ENCODE measurements at regions not wholly inside any gene's neighbourhood (a gene's known extent, or its start where the extent isn't known, plus 50 kb on each side); places are given as distances from the start of the nearest gene placed in this dataset.
A peak's percentile ranks its signal among the peaks of the same experiment; 100 is the strongest.

GRCh38 chr7:50164559-50165170 is 71.6 kb upstream of the ZPBP start:
- ChIA-PET CTCF (no interaction called here), POLR2A (no interaction called here)
- H2AFZ ChIP-seq (ENCODE audit: insufficient read depth, low read depth, low read length, poor library complexity, severe bottlenecking): no peak overlapping the region

GRCh38 chr7:50160206-50160605 is 67.2 kb upstream of the ZPBP start:
- POLR2A ChIA-PET: no interaction called here
- Histone ChIP-seq H4K20me1 (ENCODE audit: control insufficient read depth, insufficient read depth, low read length, poor library complexity, severe bottlenecking) (no peaks in the 10 kb centered on the region), H3K27me3 (replicated peaks in 1 of 4; ENCODE audit: control extremely low read depth in 1 of 4, control insufficient read depth in 3 of 4, insufficient read depth in 4 of 4, low read length in 3 of 4) (no peaks in the 10 kb centered on the region), H3K4me3 (ENCODE audit: control extremely low read depth in 1 of 5, extremely low read depth in 1 of 5, insufficient read depth in 1 of 5, low read depth in 2 of 5, low read length in 4 of 5) (no peak overlapping the region), H3K27ac (ENCODE audit: low read length in 2 of 2) (no peak overlapping the region), H3K79me2 (ENCODE audit: control insufficient read depth, insufficient read depth, low read length) (no peaks in the 10 kb centered on the region), H3K9ac (ENCODE audit: low read length) (no peak overlapping the region), H3K4me1 (ENCODE audit: control insufficient read depth in 2 of 2, insufficient read depth in 2 of 2, low read length in 2 of 2) (peaks cover 24 to 25% of the 10 kb centered on the region in 2 donors), H2AFZ (ENCODE audit: insufficient read depth, low read depth, low read length, poor library complexity, severe bottlenecking) (no peak overlapping the region), H3K36me3 (replicated peaks in 1 of 2; ENCODE audit: control extremely low read depth in 1 of 2, control insufficient read depth in 1 of 2, extremely low read depth in 1 of 2, insufficient read depth in 2 of 2, low read length in 1 of 2) (no peaks in the 10 kb centered on the region), H3K4me2 (replicated peaks; ENCODE audit: low read depth, low read length, poor library complexity, severe bottlenecking) (no peak overlapping the region), H3K9me3 (ENCODE audit: control extremely low read depth in 1 of 3, control insufficient read depth in 2 of 3, insufficient read depth in 1 of 3, low read length in 2 of 3) (no peaks in the 10 kb centered on the region)
- Mint-ChIP-seq H3K9me3 (ENCODE audit: insufficient read depth) (no peaks in the 10 kb centered on the region), H3K27ac (no peak overlapping the region), H3K4me3 (no peak overlapping the region), H3K27me3 (no peaks in the 10 kb centered on the region), H3K4me1 (peaks cover 35% of the 10 kb centered on the region)
- CTCF ChIA-PET: no interaction called here
- 57% methylated on average over 1 of the region's 4 CpGs for WGBS (ENCODE audit: insufficient coverage)
- intact Hi-C loops (cut with micrococcal nuclease): no loop called here
- DNase-seq: no peak
- no peak for ATAC-seq (ENCODE audit: low read depth)
- no peak for TF ChIP-seq EZH2 (IDR thresholded peaks at IDR 0.05; ENCODE audit: borderline replicate concordance, insufficient read depth, low read depth, low read length, poor library complexity, severe bottlenecking)
- TF ChIP-seq, protein P1, sequence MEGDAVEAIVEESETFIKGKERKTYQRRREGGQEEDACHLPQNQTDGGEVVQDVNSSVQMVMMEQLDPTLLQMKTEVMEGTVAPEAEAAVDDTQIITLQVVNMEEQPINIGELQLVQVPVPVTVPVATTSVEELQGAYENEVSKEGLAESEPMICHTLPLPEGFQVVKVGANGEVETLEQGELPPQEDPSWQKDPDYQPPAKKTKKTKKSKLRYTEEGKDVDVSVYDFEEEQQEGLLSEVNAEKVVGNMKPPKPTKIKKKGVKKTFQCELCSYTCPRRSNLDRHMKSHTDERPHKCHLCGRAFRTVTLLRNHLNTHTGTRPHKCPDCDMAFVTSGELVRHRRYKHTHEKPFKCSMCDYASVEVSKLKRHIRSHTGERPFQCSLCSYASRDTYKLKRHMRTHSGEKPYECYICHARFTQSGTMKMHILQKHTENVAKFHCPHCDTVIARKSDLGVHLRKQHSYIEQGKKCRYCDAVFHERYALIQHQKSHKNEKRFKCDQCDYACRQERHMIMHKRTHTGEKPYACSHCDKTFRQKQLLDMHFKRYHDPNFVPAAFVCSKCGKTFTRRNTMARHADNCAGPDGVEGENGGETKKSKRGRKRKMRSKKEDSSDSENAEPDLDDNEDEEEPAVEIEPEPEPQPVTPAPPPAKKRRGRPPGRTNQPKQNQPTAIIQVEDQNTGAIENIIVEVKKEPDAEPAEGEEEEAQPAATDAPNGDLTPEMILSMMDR (IDR thresholded peaks at IDR 0.05): no peak

More at GRCh38 chr7:50164559-50165170, 71.6 kb upstream of the ZPBP start:
- Histone ChIP-seq H4K20me1 (ENCODE audit: control insufficient read depth, insufficient read depth, low read length, poor library complexity, severe bottlenecking) (no peaks in the 10 kb centered on the region), H3K4me3 (ENCODE audit: control extremely low read depth in 1 of 5, extremely low read depth in 1 of 5, insufficient read depth in 1 of 5, low read depth in 2 of 5, low read length in 4 of 5) (no peak overlapping the region), H3K27ac (ENCODE audit: low read length in 2 of 2) (no peak overlapping the region), H3K4me2 (replicated peaks; ENCODE audit: low read depth, low read length, poor library complexity, severe bottlenecking) (no peak overlapping the region), H3K9ac (ENCODE audit: low read length) (no peak overlapping the region), H3K79me2 (ENCODE audit: control insufficient read depth, insufficient read depth, low read length) (no peaks in the 10 kb centered on the region), H3K36me3 (replicated peaks in 1 of 2; ENCODE audit: control extremely low read depth in 1 of 2, control insufficient read depth in 1 of 2, extremely low read depth in 1 of 2, insufficient read depth in 2 of 2, low read length in 1 of 2) (no peaks in the 10 kb centered on the region), H3K27me3 (replicated peaks in 1 of 4; ENCODE audit: control extremely low read depth in 1 of 4, control insufficient read depth in 3 of 4, insufficient read depth in 4 of 4, low read length in 3 of 4) (no peaks in the 10 kb centered on the region), H3K9me3 (ENCODE audit: control extremely low read depth in 1 of 3, control insufficient read depth in 2 of 3, insufficient read depth in 1 of 3, low read length in 2 of 3) (no peaks in the 10 kb centered on the region), H3K4me1 (ENCODE audit: control insufficient read depth in 2 of 2, insufficient read depth in 2 of 2, low read length in 2 of 2) (peaks cover 25 to 26% of the 10 kb centered on the region in 2 donors)
- H3K4me3 Mint-ChIP-seq: no peak overlapping the region
- ATAC-seq (ENCODE audit: low read depth) (no peak), DNase-seq (no peak)
- H3K27ac Mint-ChIP-seq: peak overlapping the region; percentile 46
- TF ChIP-seq, protein P1 (IDR thresholded peaks at IDR 0.05): no peak
- 45% methylated on average over 4 of the region's 6 CpGs for WGBS (ENCODE audit: insufficient coverage)
- no peaks in the 10 kb centered on the region for H3K9me3 Mint-ChIP-seq (ENCODE audit: insufficient read depth)
- no peaks in the 10 kb centered on the region for H3K27me3 Mint-ChIP-seq
- peaks cover 46% of the 10 kb centered on the region for H3K4me1 Mint-ChIP-seq
- intact Hi-C loops (cut with micrococcal nuclease): no loop called here

All from B cell (primary cell).